IMR-90 (cell line): ENCODE measurements at regions not wholly inside any gene's neighbourhood (a gene's known extent, or its start where the extent isn't known, plus 50 kb on each side); places are given as distances from the start of the nearest gene placed in this dataset.
"Not testable (repeated sequence)": the region's sequence is repeated elsewhere in the genome, so short reads cannot be mapped to it uniquely, and the experiment has no call there.

ENCODE experiments used
- ATAC-seq: fragments of 200-7000 bp; cut with Tn5 transposase; 2 replicates; pipeline ENCODE4 v1.9.1; 2020; ENCODE audit warnings: low read depth, mild to moderate bottlenecking, moderate library complexity
- BruUV-seq: library from RNA; stranded (reverse); fragments of 400-500 nt; replicated peaks from 2 replicates; lab custom pipeline; 2021; lab: Mats Ljungman, UMichigan
- CTCF ChIA-PET: fragments of 300-600 bp; formaldehyde crosslinking; extraction: SDS; loops from one replicate; lab custom pipeline; 2021; ENCODE audit warnings: antibody characterized with exemption; lab: Yijun Ruan, JAX
- POLR2A ChIA-PET: fragments of 300-600 bp; sonication (Branson Sonifier 250); formaldehyde crosslinking; loops from one replicate; lab custom pipeline; 2022; ENCODE audit warnings: antibody characterized with exemption; ENCODE audit not compliant: unreplicated experiment; lab: Charles Lee
- DNase-seq: peaks from one replicate; pipeline ENCODE4 v3.0.0; 2013
- H2AFZ ChIP-seq: replicated peaks from 2 replicates; pipeline ENCODE3; 2013; ENCODE audit warnings: low read length, mild to moderate bottlenecking; ENCODE audit not compliant: poor library complexity
- H2AK5ac ChIP-seq: 2 replicates; pipeline ENCODE4 v1.6.1; 2013; ENCODE audit warnings: low read depth, low read length, inconsistent platforms
- H2AK9ac ChIP-seq: replicated peaks from 2 replicates; pipeline ENCODE3; 2013; ENCODE audit warnings: mild to moderate bottlenecking, low read depth, low read length, moderate library complexity; ENCODE audit not compliant: poor library complexity
- H2BK120ac ChIP-seq: 2 replicates; pipeline ENCODE4 v1.6.1; 2013; ENCODE audit warnings: low read depth, low read length, inconsistent platforms
- H2BK15ac ChIP-seq: 3 replicates; pipeline ENCODE4 v1.6.1; 2013; ENCODE audit warnings: low read depth, low read length, inconsistent platforms
- H2BK20ac ChIP-seq: 2 replicates; pipeline ENCODE4 v1.6.1; 2013; ENCODE audit warnings: low read depth, mild to moderate bottlenecking, inconsistent platforms, low read length, moderate library complexity
- H2BK5ac ChIP-seq: 2 replicates; pipeline ENCODE4 v1.6.1; 2013; ENCODE audit warnings: mild to moderate bottlenecking, low read depth, low read length, inconsistent platforms; ENCODE audit not compliant: poor library complexity, severe bottlenecking
- H3K14ac ChIP-seq: replicated peaks from 2 replicates; pipeline ENCODE4 v1.6.1; 2013; ENCODE audit warnings: low read depth, low read length, inconsistent platforms
- H3K18ac ChIP-seq: 2 replicates; pipeline ENCODE4 v1.6.1; 2013; ENCODE audit warnings: low read depth, low read length, control low read depth
- H3K23ac ChIP-seq: 2 replicates; pipeline ENCODE4 v1.6.1; 2013; ENCODE audit warnings: low read depth, low read length, inconsistent platforms
- H3K27ac ChIP-seq: 2 replicates; pipeline ENCODE4 v1.5.1; 2013; ENCODE audit warnings: mild to moderate bottlenecking, control low read depth, low read length; ENCODE audit not compliant: insufficient read depth
- H3K27me3 ChIP-seq: 2 replicates; pipeline ENCODE4 v1.6.1; 2013; ENCODE audit warnings: low read length; ENCODE audit not compliant: control insufficient read depth, insufficient read depth
- H3K36me3 ChIP-seq: 2 replicates; pipeline ENCODE4 v1.6.1; 2013; ENCODE audit warnings: low read length, mixed read lengths; ENCODE audit not compliant: control insufficient read depth, insufficient read depth
- H3K4ac ChIP-seq: 2 replicates; pipeline ENCODE4 v1.6.1; 2013; ENCODE audit warnings: low read depth, low read length, inconsistent platforms
- H3K4me1 ChIP-seq: 2 replicates; pipeline ENCODE4 v1.6.1; 2013; ENCODE audit warnings: low read length, mixed read lengths; ENCODE audit not compliant: control insufficient read depth, insufficient read depth
- H3K4me2 ChIP-seq: 2 replicates; pipeline ENCODE4 v1.6.1; 2013; ENCODE audit warnings: low read depth, mild to moderate bottlenecking, control low read depth, low read length, moderate library complexity
- H3K4me3 ChIP-seq: 2 replicates; pipeline ENCODE4 v1.5.1; 2013; ENCODE audit warnings: low read depth, mild to moderate bottlenecking, control low read depth, low read length, moderate library complexity; ENCODE audit not compliant: insufficient read depth
- H3K56ac ChIP-seq: 2 replicates; pipeline ENCODE4 v1.6.1; 2013; ENCODE audit warnings: low read length, inconsistent platforms; ENCODE audit not compliant: insufficient read depth; ENCODE audit errors: extremely low read depth
- H3K79me1 ChIP-seq, 2 experiments: 2 replicates each; pipeline ENCODE4 v1.6.1; 2013; ENCODE audit warnings: low read length in 2 of 2, inconsistent platforms in 1 of 2, low read depth in 1 of 2
- H3K9ac ChIP-seq: 2 replicates; pipeline ENCODE4 v1.6.1; 2013; ENCODE audit warnings: low read depth, low read length, control low read depth
- H3K9me1 ChIP-seq: 2 replicates; pipeline ENCODE4 v1.6.1; 2013; ENCODE audit warnings: low read length, inconsistent platforms; ENCODE audit not compliant: insufficient read depth
- H3K9me3 ChIP-seq: 2 replicates; pipeline ENCODE4 v1.6.1; 2013; ENCODE audit warnings: low read length; ENCODE audit not compliant: control insufficient read depth, insufficient read depth
- H4K20me1 ChIP-seq: 2 replicates; pipeline ENCODE4 v1.6.1; 2013; ENCODE audit warnings: low read length, inconsistent platforms; ENCODE audit not compliant: insufficient read depth
- H4K5ac ChIP-seq: 2 replicates; pipeline ENCODE4 v1.6.1; 2013; ENCODE audit warnings: mild to moderate bottlenecking, low read depth, low read length, control low read depth
- H4K8ac ChIP-seq, 2 experiments: 2 replicates each; pipeline ENCODE4 v1.6.1; 2013; ENCODE audit warnings: low read depth in 2 of 2, low read length in 2 of 2, control low read depth in 1 of 2, inconsistent platforms in 1 of 2
- H4K91ac ChIP-seq: 2 replicates; pipeline ENCODE4 v1.6.1; 2013; ENCODE audit warnings: low read depth, low read length, inconsistent platforms; ENCODE audit not compliant: insufficient read depth
- CHD1 ChIP-seq: IDR thresholded peaks from 2 replicates; pipeline ENCODE4 v1.6.1; 2012; ENCODE audit warnings: low read depth, low read length, improper control_type of control experiment
- NFE2L2 ChIP-seq: fragments of 150-350 bp; IDR thresholded peaks from 2 replicates; pipeline ENCODE4 v1.6.1; 2016; ENCODE audit warnings: low read depth, mild to moderate bottlenecking, low read length
- SMC3 ChIP-seq: fragments of 150-350 bp; IDR thresholded peaks from 2 replicates; pipeline ENCODE4 v1.6.1; 2016; ENCODE audit warnings: low read depth, mild to moderate bottlenecking, antibody characterized with exemption, low read length, moderate library complexity
- USF2 ChIP-seq: fragments of 150-350 bp; IDR thresholded peaks from 2 replicates; pipeline ENCODE4 v1.6.1; 2017; ENCODE audit warnings: mild to moderate bottlenecking, antibody characterized with exemption, low read length, low read depth
- WGBS, 2 experiments: methylation state at CpG; one replicate each; pipeline versions ENCODE4 v1.1.5 to v1.1.7; 2013; ENCODE audit warnings: missing lambda C conversion rate in 2 of 2; ENCODE audit not compliant: insufficient read length in 1 of 2; ENCODE audit errors: extremely low coverage in 2 of 2; 5-methylcytosine and 5-hydroxymethylcytosine counted together
- dilution Hi-C: fragments of 300-500 bp; cut with HindIII; formaldehyde crosslinking; loops from one replicate; pipeline ENCODE4 v1.14.3; 2018; ENCODE audit warnings: low sequenced_read_pairs; ENCODE audit not compliant: unreplicated experiment
- in situ Hi-C: fragments of 300-500 bp; cut with MboI; formaldehyde crosslinking; loops from 3 replicates; pipeline ENCODE4 v1.14.3; 2019; ENCODE audit warnings: low sequenced_read_pairs, inconsistent platforms, mixed read lengths
- intact Hi-C: fragments of 100-400 bp; cut with micrococcal nuclease; formaldehyde crosslinking; loops from 2 replicates; pipeline ENCODE4 v1.10.0; 2022

- H3K79me1 ChIP-seq = no peaks in the 10 kb centered on the region
- no peaks in the 10 kb centered on the region for H3K27me3 ChIP-seq
- H3K9me1 ChIP-seq = 0 out of 2 replicates have a peak, but pooled peaks cover 3% of the 10 kb centered on the region
- H4K91ac ChIP-seq = no peak overlapping the region
- H3K9ac ChIP-seq = no peak overlapping the region
- no peak overlapping the region for H3K14ac ChIP-seq
- H3K18ac ChIP-seq = no peak overlapping the region
- no CpG with 5 or more reads among the region's 3 CpGs for WGBS, 2 experiments
- H3K4ac ChIP-seq = no peak overlapping the region
- no peak overlapping the region for H3K56ac ChIP-seq
- in situ Hi-C loops (no loop called here), intact Hi-C loops (no loop called here), dilution Hi-C loops (no loop called here)
- H2BK5ac ChIP-seq = no peak overlapping the region
- H4K5ac ChIP-seq = no peak overlapping the region
- ATAC-seq (peak; percentile 48), DNase-seq (peak; percentile 17)
- no peaks in the 10 kb centered on the region for H3K9me3 ChIP-seq
- no peak overlapping the region for H2BK120ac ChIP-seq
- H3K27ac ChIP-seq = 0 out of 2 replicates have a peak overlapping the region, but pooled peaks have one; percentile 37
- no peak overlapping the region for H3K4me2 ChIP-seq
- CTCF ChIA-PET = no interaction called here
- no peak overlapping the region for H4K8ac ChIP-seq
- H2BK20ac ChIP-seq = peak overlapping the region; percentile 18; the same call in 1 of the 2 replicates
- no peaks in the 10 kb centered on the region for H4K20me1 ChIP-seq
- no peak overlapping the region for H2AK9ac ChIP-seq
- no peaks in the 10 kb centered on the region for H3K36me3 ChIP-seq
- H2BK15ac ChIP-seq = no peak overlapping the region
- H3K23ac ChIP-seq = no peak overlapping the region
- BruUV-seq = no TSS peak
- POLR2A ChIA-PET = no interaction called here
- H3K4me3 ChIP-seq = no peak overlapping the region
- no peak overlapping the region for H2AK5ac ChIP-seq
- H2AFZ ChIP-seq = no peak overlapping the region
- TF ChIP-seq CHD1 (no peak), USF2 (no peak), SMC3 (no peak), NFE2L2 (no peak)
- no peaks in the 10 kb centered on the region; the same call in 1 of the 2 replicates for H3K4me1 ChIP-seq
Measured at GRCh38 chr1:87410776-87411480, 82.2 kb downstream of the LMO4 start.

- H3K4ac ChIP-seq, BruUV-seq, DNase-seq, H2BK20ac ChIP-seq, H2AK5ac ChIP-seq, H4K91ac ChIP-seq, H2BK15ac ChIP-seq, H3K9ac ChIP-seq, H3K14ac ChIP-seq, H3K4me3 ChIP-seq, H3K4me1 ChIP-seq, H3K79me1 ChIP-seq, H3K27ac ChIP-seq, H3K18ac ChIP-seq, in situ Hi-C loops, H3K4me2 ChIP-seq, H2BK5ac ChIP-seq, H4K20me1 ChIP-seq, H3K27me3 ChIP-seq, dilution Hi-C loops, H3K23ac ChIP-seq, ATAC-seq, H3K9me3 ChIP-seq, intact Hi-C loops, H4K8ac ChIP-seq, H3K56ac ChIP-seq, H2BK120ac ChIP-seq, H3K9me1 ChIP-seq, CTCF ChIA-PET, H2AK9ac ChIP-seq, H4K5ac ChIP-seq, H3K36me3 ChIP-seq, H2AFZ ChIP-seq: not testable (repeated sequence)
- WGBS, 2 experiments = no CpG with 5 or more reads among the region's 2 CpGs
- POLR2A ChIA-PET = interaction anchor here (0.6 kb wide), 1 partner anchor 254 kb away, joined by 9 read pairs; no protein-coding TSS in a partner anchor
Measured at GRCh38 chr1:87413846-87414245, 85.2 kb downstream of the LMO4 start.
